T-helper 1 cell treated with Interleukin-12 subunit alpha and Interleukin-12 subunit beta and Interleukin-4 antibody, amounts not matched to agents 30 ng/mL and 1 ng/mL, for 36 hours (primary cell): ENCODE measurements at regions not wholly inside any gene's neighbourhood (a gene's known extent, or its start where the extent isn't known, plus 50 kb on each side); places are given as distances from the start of the nearest gene placed in this dataset.
"Not testable (repeated sequence)": the region's sequence is repeated elsewhere in the genome, so short reads cannot be mapped to it uniquely, and the experiment has no call there.

Experiments used
- intact Hi-C: fragments of 100-400 bp; cut with micrococcal nuclease; formaldehyde crosslinking; loops from one replicate; pipeline ENCODE4 v1.15.1; 2024

- intact Hi-C loops: no loop called here
Measured at GRCh38 chr7:122248472-122248871, 56.1 kb downstream of the FEZF1 start.

DNA sequence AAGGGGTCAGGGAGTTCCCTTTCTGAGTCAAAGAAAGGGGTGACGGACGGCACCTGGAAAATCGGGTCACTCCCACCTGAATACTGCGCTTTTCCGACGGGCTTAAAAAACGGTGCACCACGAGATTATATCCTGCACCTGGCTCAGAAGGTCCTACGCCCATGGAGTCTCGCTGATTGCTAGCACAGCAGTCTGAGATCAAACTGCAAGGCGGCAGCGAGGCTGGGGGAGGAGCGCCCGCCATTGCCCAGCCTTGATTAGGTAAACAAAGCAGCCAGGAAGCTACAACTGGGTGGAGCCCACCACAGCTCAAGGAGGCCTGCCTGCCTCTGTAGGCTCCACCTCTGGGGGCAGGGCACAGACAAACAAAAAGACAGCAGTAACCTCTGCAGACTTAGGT lies 65.8 kb downstream of the FEZF1 start:
- intact Hi-C loops: not testable (repeated sequence)

GRCh38 chr7:122238297-122238696 lies 66.3 kb downstream of the FEZF1 start:
- intact Hi-C loops: not testable (repeated sequence)

GRCh38 chr7:122225874-122226273 lies 78.7 kb downstream of the FEZF1 start:
- intact Hi-C loops: no loop called here

- intact Hi-C loops: loop anchor here (1.0 to 10.0 kb wide), 3 partner anchors 310 to 1145 kb away; no protein-coding TSS in a partner anchor
Measured at GRCh38 chr7:122219253-122219865, 75.3 kb upstream of the AASS start.

GRCh38 chr7:122217125-122217524 lies 73.1 kb upstream of the AASS start:
- intact Hi-C loops: loop anchor here (10.0 kb wide), 1 partner anchor 1148 kb away; no protein-coding TSS in a partner anchor

- intact Hi-C loops: loop anchor here (10.0 kb wide), 1 partner anchor 1152 kb away; no protein-coding TSS in a partner anchor
Measured at GRCh38 chr7:122212754-122213153, 68.7 kb upstream of the AASS start.

- intact Hi-C loops: loop anchor here (10.0 kb wide), 1 partner anchor 1153 kb away; no protein-coding TSS in a partner anchor
Measured at GRCh38 chr7:122211362-122211761, 67.3 kb upstream of the AASS start.

- intact Hi-C loops: no loop called here
Measured at GRCh38 chr7:122206985-122207384, 62.9 kb upstream of the AASS start.

- intact Hi-C loops: no loop called here
Measured at GRCh38 chr7:122203814-122204213, 59.8 kb upstream of the AASS start.

DNA sequence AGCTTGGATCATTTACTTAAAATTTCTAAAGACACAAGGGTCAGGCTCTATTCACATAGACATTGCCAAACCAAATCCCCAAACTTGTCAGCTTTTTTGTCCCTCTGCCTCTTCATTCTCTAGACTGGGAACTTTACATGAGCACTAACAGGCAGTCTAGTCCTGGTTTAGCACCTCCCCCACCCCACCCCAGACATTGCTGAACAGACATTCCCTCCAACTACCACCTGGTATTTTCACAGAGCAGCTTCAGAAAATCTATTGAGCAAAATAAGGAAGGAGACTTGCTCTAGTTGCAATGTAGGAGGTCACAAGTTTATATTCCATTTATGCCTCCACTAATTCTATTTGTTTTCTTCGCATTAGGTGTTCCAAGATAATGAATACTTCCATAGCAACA lies 56.8 kb upstream of the AASS start:
- intact Hi-C loops: no loop called here

DNA sequence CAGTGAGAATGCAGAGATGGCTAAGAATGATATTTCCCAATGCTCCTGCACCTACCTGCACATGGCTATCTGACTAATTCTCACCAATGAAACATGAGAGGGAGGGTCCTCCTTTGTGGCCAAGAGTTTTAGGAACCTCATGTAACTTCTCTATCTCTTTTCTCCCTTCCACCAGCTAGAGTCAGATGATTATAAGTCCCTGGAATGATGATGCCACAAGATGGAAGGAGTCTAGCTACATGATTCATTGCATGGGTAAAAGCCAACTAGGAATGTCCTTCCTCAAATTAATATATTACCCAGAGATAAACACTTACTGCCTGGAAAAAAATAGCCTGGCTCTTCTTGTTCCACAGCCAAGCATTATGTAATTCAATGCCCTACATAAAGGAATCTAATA lies 55.1 kb upstream of the AASS start:
- intact Hi-C loops: no loop called here

- intact Hi-C loops: no loop called here
Measured at GRCh38 chr7:122198581-122198980, 54.5 kb upstream of the AASS start.
